ENCODE measurements at regions not wholly inside any gene's neighbourhood (a gene's known extent, or its start where the extent isn't known, plus 50 kb on each side); places are given as distances from the start of the nearest gene placed in this dataset.

DNA sequence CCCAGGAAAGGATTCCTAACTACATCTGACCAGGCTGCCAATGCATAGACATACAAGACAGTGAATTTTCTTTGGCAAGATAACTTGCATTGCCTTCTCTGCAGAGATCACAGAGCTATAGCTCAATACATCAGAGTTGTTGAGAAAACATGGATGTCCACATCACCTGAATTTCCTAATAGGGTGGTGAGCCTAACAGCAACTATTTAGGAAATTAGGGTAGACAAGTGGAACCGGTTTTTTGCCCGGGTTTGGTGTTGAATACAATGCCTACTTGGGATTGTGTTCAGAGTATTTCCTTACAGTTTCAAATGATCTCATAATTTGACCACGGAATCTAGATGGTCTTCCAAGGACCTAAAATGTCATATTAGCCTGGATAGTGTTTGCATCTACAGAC is 262.7 kb downstream of the KIF4B start:
- Histone ChIP-seq H2AFZ (ENCODE audit: low read length) (no peak overlapping the region), H3K4me3 (ENCODE audit: low read length) (no peak overlapping the region), H3F3A (ENCODE audit: insufficient read depth, low read length) (no peaks in the 10 kb centered on the region), H3K9ac (ENCODE audit: low read length) (no peak overlapping the region), H3K9me2 (replicated peaks; ENCODE audit: insufficient read depth, low read length) (no peaks in the 10 kb centered on the region), H3K79me2 (ENCODE audit: low read length) (no peaks in the 10 kb centered on the region), H4K20me1 (ENCODE audit: insufficient read depth, low read length) (no peaks in the 10 kb centered on the region), H3K27me3 (replicated peaks; ENCODE audit: insufficient read depth, low read length) (no peaks in the 10 kb centered on the region), H3K36me3 (replicated peaks; ENCODE audit: insufficient read depth, low read length) (no peaks in the 10 kb centered on the region), H3K27ac (ENCODE audit: low read length) (no peak overlapping the region), H3K4me2 (ENCODE audit: low read depth, low read length) (no peak overlapping the region), H3K4me1 (ENCODE audit: low read length) (no peaks in the 10 kb centered on the region), H3K9me3 (replicated peaks; ENCODE audit: insufficient read depth, low read length) (no peaks in the 10 kb centered on the region)
- TF ChIP-seq EZH2 (optimal IDR thresholded peaks at IDR 0.05; ENCODE audit: low read depth, low read length) (no peak), EZH2phosphoT487 (IDR thresholded peaks at IDR 0.05; ENCODE audit: low read length) (no peak)
- TF ChIP-seq, protein P1, sequence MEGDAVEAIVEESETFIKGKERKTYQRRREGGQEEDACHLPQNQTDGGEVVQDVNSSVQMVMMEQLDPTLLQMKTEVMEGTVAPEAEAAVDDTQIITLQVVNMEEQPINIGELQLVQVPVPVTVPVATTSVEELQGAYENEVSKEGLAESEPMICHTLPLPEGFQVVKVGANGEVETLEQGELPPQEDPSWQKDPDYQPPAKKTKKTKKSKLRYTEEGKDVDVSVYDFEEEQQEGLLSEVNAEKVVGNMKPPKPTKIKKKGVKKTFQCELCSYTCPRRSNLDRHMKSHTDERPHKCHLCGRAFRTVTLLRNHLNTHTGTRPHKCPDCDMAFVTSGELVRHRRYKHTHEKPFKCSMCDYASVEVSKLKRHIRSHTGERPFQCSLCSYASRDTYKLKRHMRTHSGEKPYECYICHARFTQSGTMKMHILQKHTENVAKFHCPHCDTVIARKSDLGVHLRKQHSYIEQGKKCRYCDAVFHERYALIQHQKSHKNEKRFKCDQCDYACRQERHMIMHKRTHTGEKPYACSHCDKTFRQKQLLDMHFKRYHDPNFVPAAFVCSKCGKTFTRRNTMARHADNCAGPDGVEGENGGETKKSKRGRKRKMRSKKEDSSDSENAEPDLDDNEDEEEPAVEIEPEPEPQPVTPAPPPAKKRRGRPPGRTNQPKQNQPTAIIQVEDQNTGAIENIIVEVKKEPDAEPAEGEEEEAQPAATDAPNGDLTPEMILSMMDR (IDR thresholded peaks at IDR 0.05; ENCODE audit: low read length): no peak
- DNase-seq: no peak

DNA sequence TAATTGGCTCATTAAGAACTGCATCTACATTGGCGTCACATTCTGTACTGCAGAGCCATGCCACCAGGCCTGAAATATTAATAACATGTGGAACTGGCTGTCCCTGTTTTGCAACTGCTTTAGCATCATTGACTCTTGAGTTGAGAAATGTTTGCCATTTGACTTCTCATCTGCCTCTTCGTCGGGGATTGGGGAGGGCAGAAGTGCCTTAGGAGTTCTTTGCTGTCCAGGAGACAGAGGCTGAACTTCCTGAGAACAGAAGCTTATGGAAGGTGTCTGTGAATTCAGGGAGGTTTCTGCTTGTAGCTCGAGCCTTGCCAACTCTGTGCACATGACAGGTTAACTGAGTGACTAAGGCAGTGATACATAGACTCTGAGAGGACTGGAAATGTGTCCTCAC is 265.0 kb downstream of the KIF4B start:
- H2AFZ ChIP-seq (ENCODE audit: low read length): no peak overlapping the region
- H3K36me3 ChIP-seq (replicated peaks; ENCODE audit: insufficient read depth, low read length): no peaks in the 10 kb centered on the region
- H3K4me3 ChIP-seq (ENCODE audit: low read length): no peak overlapping the region
- no peak for DNase-seq
- TF ChIP-seq, protein P1 (IDR thresholded peaks at IDR 0.05; ENCODE audit: low read length): no peak
- TF ChIP-seq EZH2 (optimal IDR thresholded peaks at IDR 0.05; ENCODE audit: low read depth, low read length) (no peak), EZH2phosphoT487 (IDR thresholded peaks at IDR 0.05; ENCODE audit: low read length) (no peak)
- no peak overlapping the region for H3K9ac ChIP-seq (ENCODE audit: low read length)
- no peak overlapping the region for H3K4me2 ChIP-seq (ENCODE audit: low read depth, low read length)
- H3F3A ChIP-seq (ENCODE audit: insufficient read depth, low read length): no peaks in the 10 kb centered on the region
- no peaks in the 10 kb centered on the region for H3K79me2 ChIP-seq (ENCODE audit: low read length)
- no peaks in the 10 kb centered on the region for H3K9me3 ChIP-seq (replicated peaks; ENCODE audit: insufficient read depth, low read length)
- H3K9me2 ChIP-seq (replicated peaks; ENCODE audit: insufficient read depth, low read length): no peaks in the 10 kb centered on the region
- no peaks in the 10 kb centered on the region for H3K4me1 ChIP-seq (ENCODE audit: low read length)
- no peaks in the 10 kb centered on the region for H3K27me3 ChIP-seq (replicated peaks; ENCODE audit: insufficient read depth, low read length)
- H3K27ac ChIP-seq (ENCODE audit: low read length): no peak overlapping the region
- no peaks in the 10 kb centered on the region for H4K20me1 ChIP-seq (ENCODE audit: insufficient read depth, low read length)

DNA sequence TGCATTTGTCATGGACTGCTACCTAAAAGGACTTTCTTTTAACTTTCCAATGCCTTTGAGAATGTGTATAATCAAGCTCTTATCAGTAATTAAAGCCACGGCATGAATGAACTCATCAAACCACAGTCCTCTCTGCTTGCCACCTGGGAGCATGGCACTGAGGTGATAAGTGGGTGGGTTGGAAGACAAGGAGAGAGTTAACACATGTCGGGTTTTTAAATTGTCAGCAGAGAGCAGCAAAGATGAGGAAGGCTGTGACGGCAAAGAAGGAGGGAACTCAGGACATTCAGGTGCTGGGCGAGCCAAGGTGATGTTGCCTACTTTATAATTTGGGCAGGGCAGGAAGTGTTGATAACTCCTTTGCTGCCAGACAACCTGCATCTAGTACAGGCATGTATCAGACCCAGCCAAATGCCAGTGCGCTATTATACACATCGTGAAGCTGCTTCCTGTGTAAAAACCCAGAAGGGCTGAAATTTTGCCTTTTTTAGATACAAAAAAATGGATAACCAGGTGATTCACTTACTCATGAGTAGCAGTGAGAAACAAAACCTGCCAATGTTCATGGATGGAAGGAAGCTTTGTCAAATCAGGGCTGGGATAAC is 269.1 kb downstream of the KIF4B start:
- Histone ChIP-seq H3K4me2 (ENCODE audit: low read depth, low read length) (no peak overlapping the region), H3K9me3 (replicated peaks; ENCODE audit: insufficient read depth, low read length) (no peaks in the 10 kb centered on the region)
- no peak for DNase-seq

More for the DNA sequence above, 269.1 kb downstream of the KIF4B start:
- Histone ChIP-seq H3K79me2 (ENCODE audit: low read length) (no peaks in the 10 kb centered on the region), H3K9ac (ENCODE audit: low read length) (no peak overlapping the region), H3F3A (ENCODE audit: insufficient read depth, low read length) (no peaks in the 10 kb centered on the region), H3K27me3 (replicated peaks; ENCODE audit: insufficient read depth, low read length) (no peaks in the 10 kb centered on the region), H3K4me3 (ENCODE audit: low read length) (no peak overlapping the region), H3K9me2 (replicated peaks; ENCODE audit: insufficient read depth, low read length) (no peaks in the 10 kb centered on the region), H4K20me1 (ENCODE audit: insufficient read depth, low read length) (no peaks in the 10 kb centered on the region), H2AFZ (ENCODE audit: low read length) (no peak overlapping the region), H3K36me3 (replicated peaks; ENCODE audit: insufficient read depth, low read length) (no peaks in the 10 kb centered on the region), H3K27ac (ENCODE audit: low read length) (no peak overlapping the region), H3K4me1 (ENCODE audit: low read length) (no peaks in the 10 kb centered on the region)
- TF ChIP-seq EZH2phosphoT487 (IDR thresholded peaks at IDR 0.05; ENCODE audit: low read length) (no peak), EZH2 (optimal IDR thresholded peaks at IDR 0.05; ENCODE audit: low read depth, low read length) (no peak)
- TF ChIP-seq, protein P1 (IDR thresholded peaks at IDR 0.05; ENCODE audit: low read length): no peak

All from MM.1S (cell line).